ENCODE measurements at regions not wholly inside any gene's neighbourhood (a gene's known extent, or its start where the extent isn't known, plus 50 kb on each side); places are given as distances from the start of the nearest gene placed in this dataset.

- TF ChIP-seq CTCF (IDR thresholded peaks at IDR 0.05) (no peak), ATF3 (CRISPR knock-in tag; conservative IDR thresholded peaks at IDR 0.05) (no peak), ZNF138 (CRISPR knock-in tag; conservative IDR thresholded peaks at IDR 0.05) (no peak), MAX (CRISPR knock-in tag; IDR thresholded peaks at IDR 0.05) (no peak), NR1H2 (CRISPR knock-in tag; IDR thresholded peaks at IDR 0.05) (no peak), USF1 (CRISPR knock-in tag; IDR thresholded peaks at IDR 0.05) (no peak), FOXP1 (CRISPR knock-in tag; IDR thresholded peaks at IDR 0.05; ENCODE audit: borderline replicate concordance) (no peak), ATF2 (CRISPR knock-in tag; IDR thresholded peaks at IDR 0.05; ENCODE audit: borderline replicate concordance, low read depth) (no peak), SMAD4 (CRISPR knock-in tag; IDR thresholded peaks at IDR 0.05) (no peak), TCF7 (CRISPR knock-in tag; IDR thresholded peaks at IDR 0.05; ENCODE audit: low read depth) (no peak), ESRRA (CRISPR knock-in tag; IDR thresholded peaks at IDR 0.05; ENCODE audit: borderline replicate concordance) (no peak), ATF1 (CRISPR knock-in tag; IDR thresholded peaks at IDR 0.05) (no peak)
Measured at GRCh38 chr12:65608319-65608916, 215.9 kb upstream of the HMGA2 start.
